ENCODE measurements at regions not wholly inside any gene's neighbourhood (a gene's known extent, or its start where the extent isn't known, plus 50 kb on each side); places are given as distances from the start of the nearest gene placed in this dataset.

- Histone ChIP-seq H3K36me3 (ENCODE audit: control insufficient read depth in 2 of 2, extremely low read depth in 1 of 2, insufficient read depth in 2 of 2, low read length in 2 of 2) (no peaks in the 10 kb centered on the region), H3K4me3 (ENCODE audit: control insufficient read depth in 2 of 3, extremely low read depth in 1 of 3, insufficient read depth in 2 of 3, low read depth in 1 of 3, low read length in 3 of 3) (no peak overlapping the region), H3K4me1 (ENCODE audit: control insufficient read depth, extremely low read depth, insufficient read depth, low read length) (peaks cover 4% of the 10 kb centered on the region), H3K4me2 (ENCODE audit: control insufficient read depth, extremely low read depth, insufficient read depth, low read depth, low read length) (peak overlapping the region; percentile 22), H2AFZ (ENCODE audit: control insufficient read depth, low read length) (peak overlapping the region; percentile 40), H3K9me1 (ENCODE audit: control insufficient read depth, extremely low read depth, insufficient read depth, low read length) (no peaks in the 10 kb centered on the region), H3K9me3 (ENCODE audit: control insufficient read depth, low read depth, low read length) (no peaks in the 10 kb centered on the region), H4K20me1 (ENCODE audit: control insufficient read depth, extremely low read depth, insufficient read depth, low read length) (no peaks in the 10 kb centered on the region), H3K79me2 (ENCODE audit: control insufficient read depth, insufficient read depth, low read length) (no peaks in the 10 kb centered on the region), H3K27me3 (ENCODE audit: control insufficient read depth, extremely low read depth, insufficient read depth, low read length) (peaks cover 13% of the 10 kb centered on the region), H3K27ac (ENCODE audit: control insufficient read depth, insufficient read depth, low read length) (no peak overlapping the region), H3K9ac (ENCODE audit: control insufficient read depth, extremely low read depth, insufficient read depth, low read length) (no peak overlapping the region)
- FAIRE-seq (no peak), DNase-seq (ENCODE audit: low read depth, low spot score) (no peak)
- no peak for TF ChIP-seq EZH2 (IDR thresholded peaks at IDR 0.05; ENCODE audit: low read length)
- TF ChIP-seq, protein P1, sequence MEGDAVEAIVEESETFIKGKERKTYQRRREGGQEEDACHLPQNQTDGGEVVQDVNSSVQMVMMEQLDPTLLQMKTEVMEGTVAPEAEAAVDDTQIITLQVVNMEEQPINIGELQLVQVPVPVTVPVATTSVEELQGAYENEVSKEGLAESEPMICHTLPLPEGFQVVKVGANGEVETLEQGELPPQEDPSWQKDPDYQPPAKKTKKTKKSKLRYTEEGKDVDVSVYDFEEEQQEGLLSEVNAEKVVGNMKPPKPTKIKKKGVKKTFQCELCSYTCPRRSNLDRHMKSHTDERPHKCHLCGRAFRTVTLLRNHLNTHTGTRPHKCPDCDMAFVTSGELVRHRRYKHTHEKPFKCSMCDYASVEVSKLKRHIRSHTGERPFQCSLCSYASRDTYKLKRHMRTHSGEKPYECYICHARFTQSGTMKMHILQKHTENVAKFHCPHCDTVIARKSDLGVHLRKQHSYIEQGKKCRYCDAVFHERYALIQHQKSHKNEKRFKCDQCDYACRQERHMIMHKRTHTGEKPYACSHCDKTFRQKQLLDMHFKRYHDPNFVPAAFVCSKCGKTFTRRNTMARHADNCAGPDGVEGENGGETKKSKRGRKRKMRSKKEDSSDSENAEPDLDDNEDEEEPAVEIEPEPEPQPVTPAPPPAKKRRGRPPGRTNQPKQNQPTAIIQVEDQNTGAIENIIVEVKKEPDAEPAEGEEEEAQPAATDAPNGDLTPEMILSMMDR (optimal IDR thresholded peaks at IDR 0.05 in 1 of 3, IDR thresholded peaks at IDR 0.05 in 1 of 3, conservative IDR thresholded peaks at IDR 0.05 in 1 of 3; ENCODE audit: extremely low read depth in 1 of 3, insufficient read depth in 2 of 3, low read length in 3 of 3), result no peak
- dilution Hi-C loops (cut with MboI; ENCODE audit: extremely low pct_ligation_motif_present, low sequenced_read_pairs), result no loop called here
Measured at GRCh38 chr9:89661956-89662717, 57.3 kb downstream of the GADD45G start.

- no peak for FAIRE-seq
Measured at GRCh38 chr9:89662718-89663613, 58.2 kb downstream of the GADD45G start.

More at GRCh38 chr9:89662718-89663613, 58.2 kb downstream of the GADD45G start:
- Histone ChIP-seq H3K4me2 (ENCODE audit: control insufficient read depth, extremely low read depth, insufficient read depth, low read depth, low read length) (no peak overlapping the region), H3K4me3 (ENCODE audit: control insufficient read depth in 2 of 3, extremely low read depth in 1 of 3, insufficient read depth in 2 of 3, low read depth in 1 of 3, low read length in 3 of 3) (no peak overlapping the region), H3K27ac (ENCODE audit: control insufficient read depth, insufficient read depth, low read length) (no peak overlapping the region), H3K9me3 (ENCODE audit: control insufficient read depth, low read depth, low read length) (no peaks in the 10 kb centered on the region), H3K79me2 (ENCODE audit: control insufficient read depth, insufficient read depth, low read length) (no peaks in the 10 kb centered on the region), H4K20me1 (ENCODE audit: control insufficient read depth, extremely low read depth, insufficient read depth, low read length) (no peaks in the 10 kb centered on the region), H2AFZ (ENCODE audit: control insufficient read depth, low read length) (no peak overlapping the region), H3K9me1 (ENCODE audit: control insufficient read depth, extremely low read depth, insufficient read depth, low read length) (no peaks in the 10 kb centered on the region), H3K36me3 (ENCODE audit: control insufficient read depth in 2 of 2, extremely low read depth in 1 of 2, insufficient read depth in 2 of 2, low read length in 2 of 2) (no peaks in the 10 kb centered on the region), H3K27me3 (ENCODE audit: control insufficient read depth, extremely low read depth, insufficient read depth, low read length) (peaks cover 13% of the 10 kb centered on the region), H3K9ac (ENCODE audit: control insufficient read depth, extremely low read depth, insufficient read depth, low read length) (no peak overlapping the region), H3K4me1 (ENCODE audit: control insufficient read depth, extremely low read depth, insufficient read depth, low read length) (peaks cover 4% of the 10 kb centered on the region)
- no peak for DNase-seq (ENCODE audit: low read depth, low spot score)
- TF ChIP-seq, protein P1 (optimal IDR thresholded peaks at IDR 0.05 in 1 of 3, IDR thresholded peaks at IDR 0.05 in 1 of 3, conservative IDR thresholded peaks at IDR 0.05 in 1 of 3; ENCODE audit: extremely low read depth in 1 of 3, insufficient read depth in 2 of 3, low read length in 3 of 3), result no peak
- no peak for TF ChIP-seq EZH2 (IDR thresholded peaks at IDR 0.05; ENCODE audit: low read length)
- dilution Hi-C loops (cut with MboI; ENCODE audit: extremely low pct_ligation_motif_present, low sequenced_read_pairs), result no loop called here

All from keratinocyte (primary cell).